ENCODE measurements at regions not wholly inside any gene's neighbourhood (a gene's known extent, or its start where the extent isn't known, plus 50 kb on each side); places are given as distances from the start of the nearest gene placed in this dataset.

GRCh38 chr7:146002008-146002407 is 114.6 kb upstream of the CNTNAP2 start:
- ATAC-seq (replicated peaks; ENCODE audit: extremely low read depth, poor library complexity, severe bottlenecking) = no peak
- H3K36me3 Mint-ChIP-seq (ENCODE audit: insufficient read depth) = no peaks in the 10 kb centered on the region
- H3K9me3 Mint-ChIP-seq = peaks cover 18% of the 10 kb centered on the region
- H3K4me1 Mint-ChIP-seq = no peaks in the 10 kb centered on the region
- no peak for DNase-seq (ENCODE audit: low spot score in 2 of 2)
- no peaks in the 10 kb centered on the region for H3K27me3 Mint-ChIP-seq
- H3K27ac Mint-ChIP-seq (ENCODE audit: low read depth) = no peak overlapping the region
- H3K4me3 Mint-ChIP-seq = no peak overlapping the region

GRCh38 chr7:146000882-146001281 is 115.7 kb upstream of the CNTNAP2 start:
- no peak overlapping the region for H3K4me3 Mint-ChIP-seq
- ATAC-seq (replicated peaks; ENCODE audit: extremely low read depth, poor library complexity, severe bottlenecking) = no peak
- no peaks in the 10 kb centered on the region for H3K27me3 Mint-ChIP-seq
- H3K27ac Mint-ChIP-seq (ENCODE audit: low read depth) = no peak overlapping the region
- H3K4me1 Mint-ChIP-seq = no peaks in the 10 kb centered on the region
- peaks cover 18% of the 10 kb centered on the region for H3K9me3 Mint-ChIP-seq
- H3K36me3 Mint-ChIP-seq (ENCODE audit: insufficient read depth) = no peaks in the 10 kb centered on the region
- no peak for DNase-seq (ENCODE audit: low spot score in 2 of 2)

GRCh38 chr7:145989469-145989868 is 127.1 kb upstream of the CNTNAP2 start:
- no peaks in the 10 kb centered on the region for H3K36me3 Mint-ChIP-seq (ENCODE audit: insufficient read depth)
- H3K27ac Mint-ChIP-seq (ENCODE audit: low read depth) = no peak overlapping the region
- H3K4me1 Mint-ChIP-seq = no peaks in the 10 kb centered on the region
- H3K27me3 Mint-ChIP-seq = no peaks in the 10 kb centered on the region
- DNase-seq (ENCODE audit: low spot score in 2 of 2) (no peak), ATAC-seq (replicated peaks; ENCODE audit: extremely low read depth, poor library complexity, severe bottlenecking) (no peak)
- no peak overlapping the region for H3K4me3 Mint-ChIP-seq
- peaks cover 12% of the 10 kb centered on the region for H3K9me3 Mint-ChIP-seq

GRCh38 chr7:145986248-145986874 is 130.2 kb upstream of the CNTNAP2 start:
- no peak overlapping the region for H3K27ac Mint-ChIP-seq (ENCODE audit: low read depth)
- peaks cover 16% of the 10 kb centered on the region for H3K9me3 Mint-ChIP-seq
- DNase-seq (ENCODE audit: low spot score in 2 of 2) (no peak), ATAC-seq (replicated peaks; ENCODE audit: extremely low read depth, poor library complexity, severe bottlenecking) (no peak)
- H3K4me1 Mint-ChIP-seq = no peaks in the 10 kb centered on the region
- H3K36me3 Mint-ChIP-seq (ENCODE audit: insufficient read depth) = no peaks in the 10 kb centered on the region
- H3K4me3 Mint-ChIP-seq = no peak overlapping the region
- H3K27me3 Mint-ChIP-seq = no peaks in the 10 kb centered on the region

GRCh38 chr7:145978769-145979168 is 137.8 kb upstream of the CNTNAP2 start:
- Mint-ChIP-seq H3K36me3 (ENCODE audit: insufficient read depth) (no peaks in the 10 kb centered on the region), H3K27ac (ENCODE audit: low read depth) (no peak overlapping the region), H3K27me3 (no peaks in the 10 kb centered on the region), H3K4me1 (no peaks in the 10 kb centered on the region), H3K9me3 (peaks cover 18% of the 10 kb centered on the region), H3K4me3 (no peak overlapping the region)
- DNase-seq (ENCODE audit: low spot score in 2 of 2) (no peak), ATAC-seq (replicated peaks; ENCODE audit: extremely low read depth, poor library complexity, severe bottlenecking) (no peak)

- H3K9me3 Mint-ChIP-seq = peaks cover 8% of the 10 kb centered on the region
- DNase-seq (ENCODE audit: low spot score in 2 of 2) (no peak), ATAC-seq (replicated peaks; ENCODE audit: extremely low read depth, poor library complexity, severe bottlenecking) (no peak)
- H3K27ac Mint-ChIP-seq (ENCODE audit: low read depth) = no peak overlapping the region
- no peaks in the 10 kb centered on the region for H3K27me3 Mint-ChIP-seq
- H3K36me3 Mint-ChIP-seq (ENCODE audit: insufficient read depth) = no peaks in the 10 kb centered on the region
- H3K4me3 Mint-ChIP-seq = no peak overlapping the region
- no peaks in the 10 kb centered on the region for H3K4me1 Mint-ChIP-seq
Observed at GRCh38 chr7:145959981-145960380, 156.6 kb upstream of the CNTNAP2 start.

GRCh38 chr7:145957160-145957890 is 159.3 kb upstream of the CNTNAP2 start:
- H3K27me3 Mint-ChIP-seq = no peaks in the 10 kb centered on the region
- no peaks in the 10 kb centered on the region for H3K36me3 Mint-ChIP-seq (ENCODE audit: insufficient read depth)
- no peak for DNase-seq (ENCODE audit: low spot score in 2 of 2)
- no peaks in the 10 kb centered on the region for H3K4me1 Mint-ChIP-seq
- peaks cover 5% of the 10 kb centered on the region for H3K9me3 Mint-ChIP-seq
- H3K4me3 Mint-ChIP-seq = no peak overlapping the region
- no peak overlapping the region for H3K27ac Mint-ChIP-seq (ENCODE audit: low read depth)
- no peak for ATAC-seq (replicated peaks; ENCODE audit: extremely low read depth, poor library complexity, severe bottlenecking)

- H3K27ac Mint-ChIP-seq (ENCODE audit: low read depth) = no peak overlapping the region
- ATAC-seq (replicated peaks; ENCODE audit: extremely low read depth, poor library complexity, severe bottlenecking) = no peak
- H3K4me3 Mint-ChIP-seq = no peak overlapping the region
- no peaks in the 10 kb centered on the region for H3K4me1 Mint-ChIP-seq
- H3K36me3 Mint-ChIP-seq (ENCODE audit: insufficient read depth) = no peaks in the 10 kb centered on the region
- H3K9me3 Mint-ChIP-seq = peaks cover 11% of the 10 kb centered on the region
- H3K27me3 Mint-ChIP-seq = no peaks in the 10 kb centered on the region
- no peak for DNase-seq (ENCODE audit: low spot score in 2 of 2)
Observed at GRCh38 chr7:145951566-145951965, 165.0 kb upstream of the CNTNAP2 start.

GRCh38 chr7:145928937-145929336 is 187.7 kb upstream of the CNTNAP2 start:
- no peaks in the 10 kb centered on the region for H3K27me3 Mint-ChIP-seq
- H3K27ac Mint-ChIP-seq (ENCODE audit: low read depth) = no peak overlapping the region
- no peak overlapping the region for H3K4me3 Mint-ChIP-seq
- no peak for ATAC-seq (replicated peaks; ENCODE audit: extremely low read depth, poor library complexity, severe bottlenecking)
- H3K9me3 Mint-ChIP-seq = peaks cover 16% of the 10 kb centered on the region
- no peak for DNase-seq (ENCODE audit: low spot score in 2 of 2)
- H3K36me3 Mint-ChIP-seq (ENCODE audit: insufficient read depth) = no peaks in the 10 kb centered on the region
- H3K4me1 Mint-ChIP-seq = no peaks in the 10 kb centered on the region

GRCh38 chr7:145919712-145920111 is 196.9 kb upstream of the CNTNAP2 start:
- Mint-ChIP-seq H3K27me3 (no peaks in the 10 kb centered on the region), H3K9me3 (peaks cover 29% of the 10 kb centered on the region), H3K27ac (ENCODE audit: low read depth) (no peak overlapping the region), H3K36me3 (ENCODE audit: insufficient read depth) (no peaks in the 10 kb centered on the region), H3K4me1 (no peaks in the 10 kb centered on the region), H3K4me3 (no peak overlapping the region)
- ATAC-seq (replicated peaks; ENCODE audit: extremely low read depth, poor library complexity, severe bottlenecking) (no peak), DNase-seq (ENCODE audit: low spot score in 2 of 2) (no peak)

GRCh38 chr7:145916776-145917175 is 199.8 kb upstream of the CNTNAP2 start:
- Mint-ChIP-seq H3K36me3 (ENCODE audit: insufficient read depth) (no peaks in the 10 kb centered on the region), H3K4me1 (no peaks in the 10 kb centered on the region), H3K9me3 (peaks cover 29% of the 10 kb centered on the region), H3K4me3 (no peak overlapping the region), H3K27me3 (no peaks in the 10 kb centered on the region), H3K27ac (ENCODE audit: low read depth) (no peak overlapping the region)
- DNase-seq (ENCODE audit: low spot score in 2 of 2) = no peak
- no peak for ATAC-seq (replicated peaks; ENCODE audit: extremely low read depth, poor library complexity, severe bottlenecking)

- Mint-ChIP-seq H3K4me1 (no peaks in the 10 kb centered on the region), H3K36me3 (ENCODE audit: insufficient read depth) (no peaks in the 10 kb centered on the region), H3K9me3 (peaks cover 22% of the 10 kb centered on the region), H3K27ac (ENCODE audit: low read depth) (no peak overlapping the region), H3K4me3 (no peak overlapping the region), H3K27me3 (no peaks in the 10 kb centered on the region)
- DNase-seq (ENCODE audit: low spot score in 2 of 2) (no peak), ATAC-seq (replicated peaks; ENCODE audit: extremely low read depth, poor library complexity, severe bottlenecking) (no peak)
Observed at GRCh38 chr7:145915679-145916078, 200.9 kb upstream of the CNTNAP2 start.

GRCh38 chr7:145909991-145910513 is 206.5 kb upstream of the CNTNAP2 start:
- no peak overlapping the region for H3K4me3 Mint-ChIP-seq
- ATAC-seq (replicated peaks; ENCODE audit: extremely low read depth, poor library complexity, severe bottlenecking) (no peak), DNase-seq (ENCODE audit: low spot score in 2 of 2) (no peak)
- H3K4me1 Mint-ChIP-seq = no peaks in the 10 kb centered on the region
- peaks cover 11% of the 10 kb centered on the region for H3K9me3 Mint-ChIP-seq
- H3K27me3 Mint-ChIP-seq = no peaks in the 10 kb centered on the region
- no peak overlapping the region for H3K27ac Mint-ChIP-seq (ENCODE audit: low read depth)
- no peaks in the 10 kb centered on the region for H3K36me3 Mint-ChIP-seq (ENCODE audit: insufficient read depth)

Measured in central memory CD8-positive, alpha-beta T cell (primary cell).